GM19025 (cell line): ENCODE measurements at regions not wholly inside any gene's neighbourhood (a gene's known extent, or its start where the extent isn't known, plus 50 kb on each side); places are given as distances from the start of the nearest gene placed in this dataset.

ENCODE experiments used
- ATAC-seq: cut with Tn5 transposase; IDR thresholded peaks from one replicate; pipeline ENCODE4 v1.9.1; 2021; ENCODE audit warnings: mild to moderate bottlenecking, low read depth, moderate library complexity; ENCODE audit not compliant: unreplicated experiment

DNA sequence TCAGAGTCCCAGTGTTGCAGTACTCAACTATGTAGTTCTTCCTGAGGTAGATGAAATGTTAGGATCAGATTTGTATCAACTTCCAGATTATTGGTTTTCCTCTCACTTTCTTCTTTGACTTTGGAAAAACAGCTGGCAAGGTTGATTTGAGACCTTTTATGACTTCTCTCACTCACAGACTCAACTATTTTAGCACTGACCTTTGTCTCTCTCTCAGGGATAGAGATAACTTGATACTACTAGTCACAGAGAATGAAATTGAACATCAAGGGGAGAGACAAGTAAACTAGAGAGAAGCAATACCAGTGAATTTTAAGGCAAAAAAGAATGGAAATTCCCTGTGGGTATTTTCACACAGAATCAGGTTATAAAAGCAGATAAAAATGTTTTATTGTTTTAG is 159.7 kb upstream of the B3GALT2 start:
- no peak for ATAC-seq

DNA sequence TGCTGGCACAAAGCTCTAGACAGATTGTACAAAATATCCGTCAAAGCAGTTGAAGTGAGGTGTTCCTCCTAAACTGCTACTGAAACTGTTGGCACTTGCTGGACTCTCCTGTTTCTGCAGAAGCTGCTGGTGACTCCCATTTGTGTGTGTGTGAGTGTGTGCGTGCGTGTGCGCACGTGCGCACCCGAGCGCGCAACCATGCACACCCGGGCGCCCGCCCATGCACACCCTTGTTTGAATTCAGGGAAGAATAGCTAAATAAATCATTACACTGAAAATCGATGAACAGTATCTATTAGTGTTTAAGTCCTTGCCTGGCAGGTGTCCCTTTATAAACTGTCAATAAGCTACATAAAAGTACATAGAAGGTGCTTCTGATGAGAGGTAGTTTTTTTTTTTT is 156.4 kb upstream of the B3GALT2 start:
- ATAC-seq = no peak

GRCh38 chr1:193340331-193340730 is 153.9 kb upstream of the B3GALT2 start:
- no peak for ATAC-seq

GRCh38 chr1:193339401-193339800 is 153.0 kb upstream of the B3GALT2 start:
- no peak for ATAC-seq

- no peak for ATAC-seq
Measured at GRCh38 chr1:193338194-193338593, 151.8 kb upstream of the B3GALT2 start.

GRCh38 chr1:193335806-193336428 is 149.5 kb upstream of the B3GALT2 start:
- ATAC-seq = no peak

- no peak for ATAC-seq
Measured at GRCh38 chr1:193333166-193333565, 146.8 kb upstream of the B3GALT2 start.

DNA sequence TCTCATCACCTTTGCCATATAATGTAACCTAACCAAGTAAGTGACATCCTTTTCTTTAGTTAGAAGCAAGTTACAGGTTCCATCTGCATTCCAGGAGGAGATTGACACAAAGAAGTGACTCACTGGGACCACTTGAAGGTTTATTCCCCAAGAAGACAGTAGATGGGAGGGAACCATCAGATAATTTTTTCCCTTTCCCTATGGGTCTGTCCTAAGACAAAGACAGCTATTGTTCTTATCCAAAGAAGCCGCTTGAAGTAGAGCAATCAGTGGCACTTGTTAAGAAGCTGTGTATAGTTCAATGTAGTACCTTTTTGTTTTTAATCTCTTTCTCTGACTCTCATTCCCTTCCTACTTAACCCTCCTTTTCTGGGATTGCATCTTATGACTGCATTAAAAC is 139.9 kb upstream of the B3GALT2 start:
- no peak for ATAC-seq

GRCh38 chr1:193325771-193326170 is 139.4 kb upstream of the B3GALT2 start:
- ATAC-seq = no peak

DNA sequence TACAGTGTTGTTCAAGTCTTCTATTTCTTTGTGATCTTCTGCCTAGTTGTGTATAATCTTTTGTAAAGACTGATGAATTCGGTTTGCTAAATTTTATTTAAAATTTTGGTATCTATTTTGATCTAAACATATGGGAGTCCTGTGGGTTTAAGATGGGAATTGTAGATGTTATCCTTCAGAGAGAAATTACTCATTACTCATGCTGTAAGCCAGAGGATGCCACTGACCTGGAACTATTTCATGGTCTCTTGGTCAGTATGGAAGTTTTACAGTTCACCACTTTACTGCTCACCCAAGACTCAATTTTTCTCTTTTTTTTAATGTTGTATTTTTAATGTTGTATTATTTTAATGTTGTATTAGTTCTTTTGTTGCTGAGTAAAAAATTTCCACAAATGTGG is 138.6 kb upstream of the B3GALT2 start:
- no peak for ATAC-seq

- no peak for ATAC-seq
Measured at GRCh38 chr1:193322211-193322610, 135.8 kb upstream of the B3GALT2 start.

- no peak for ATAC-seq
Measured at GRCh38 chr1:193321242-193321840, 134.9 kb upstream of the B3GALT2 start.

- ATAC-seq = no peak
Measured at GRCh38 chr1:193320270-193320669, 133.9 kb upstream of the B3GALT2 start.

DNA sequence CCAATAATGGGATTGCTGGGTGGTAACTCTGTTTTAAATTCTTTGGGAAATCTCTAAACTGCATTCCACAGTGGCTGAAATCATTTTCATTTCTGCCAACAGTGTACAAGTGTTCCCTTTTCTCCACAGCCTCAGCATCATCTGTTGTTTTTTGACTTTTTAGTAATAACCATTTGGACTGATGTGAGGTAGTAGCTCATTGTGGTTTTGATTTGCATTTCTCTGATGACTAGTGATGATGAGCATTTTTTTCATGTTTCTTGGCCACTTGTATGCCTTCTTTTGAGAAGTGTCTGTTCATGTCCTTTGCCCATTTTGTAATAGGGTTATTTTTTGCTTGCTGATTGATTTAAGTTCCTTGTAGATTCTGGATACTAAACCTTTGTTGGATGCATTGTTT is 131.9 kb upstream of the B3GALT2 start:
- ATAC-seq = no peak

DNA sequence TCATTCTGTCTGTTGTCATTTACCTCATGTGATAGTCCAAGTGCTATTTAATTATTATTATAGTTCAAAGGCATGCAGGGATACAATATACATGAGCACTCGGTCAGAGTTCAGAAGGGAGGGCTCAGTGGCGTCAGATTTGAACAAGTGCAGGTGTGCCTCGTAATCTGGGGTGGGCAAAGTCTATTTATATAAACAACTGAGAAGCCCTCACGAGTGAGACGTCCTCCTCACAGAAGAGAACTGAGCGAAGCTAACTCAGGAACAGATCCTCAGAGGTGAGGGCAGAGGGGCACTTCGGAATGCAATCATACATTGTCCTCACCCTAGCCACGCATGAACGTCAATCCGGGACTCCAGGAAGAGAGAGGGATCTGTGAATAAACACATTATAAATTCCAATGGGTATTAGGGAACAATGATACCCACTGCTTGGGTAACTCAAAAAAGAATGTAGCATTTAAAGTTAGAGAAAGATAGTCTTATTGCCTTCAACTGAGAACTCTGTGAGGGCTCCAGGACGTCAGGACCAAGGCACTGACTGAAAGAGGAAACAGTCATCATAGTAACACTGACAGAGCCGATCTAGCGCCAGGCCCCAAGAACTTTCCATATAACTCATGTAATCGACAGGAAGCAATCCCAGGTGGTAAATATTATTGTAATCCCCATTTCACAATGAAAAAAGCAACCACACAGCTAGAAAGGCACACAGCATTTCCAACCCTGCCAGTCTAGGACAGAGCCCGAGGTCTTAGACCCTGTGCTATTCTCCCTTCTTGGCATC is 127.1 kb upstream of the B3GALT2 start:
- ATAC-seq = no peak

DNA sequence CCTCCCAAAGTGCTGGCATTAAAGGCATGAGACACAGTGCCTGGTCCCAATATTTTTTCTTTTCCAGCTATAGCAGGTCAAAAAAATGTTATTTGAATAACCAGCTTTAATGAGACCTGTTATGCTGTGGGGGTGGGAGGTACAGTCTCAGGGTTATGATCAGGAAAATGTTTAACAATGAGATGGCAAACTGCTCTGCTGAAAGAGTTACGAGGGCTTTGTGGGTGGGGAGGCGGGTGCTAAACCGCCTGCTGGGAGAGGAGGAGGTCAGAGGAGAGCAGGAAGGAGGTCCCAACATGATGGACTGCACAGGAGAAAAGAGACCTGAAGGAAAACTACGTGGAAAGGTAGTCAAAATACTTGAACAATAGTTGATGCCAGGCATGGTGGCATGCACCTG is 126.0 kb upstream of the B3GALT2 start:
- no peak for ATAC-seq

DNA sequence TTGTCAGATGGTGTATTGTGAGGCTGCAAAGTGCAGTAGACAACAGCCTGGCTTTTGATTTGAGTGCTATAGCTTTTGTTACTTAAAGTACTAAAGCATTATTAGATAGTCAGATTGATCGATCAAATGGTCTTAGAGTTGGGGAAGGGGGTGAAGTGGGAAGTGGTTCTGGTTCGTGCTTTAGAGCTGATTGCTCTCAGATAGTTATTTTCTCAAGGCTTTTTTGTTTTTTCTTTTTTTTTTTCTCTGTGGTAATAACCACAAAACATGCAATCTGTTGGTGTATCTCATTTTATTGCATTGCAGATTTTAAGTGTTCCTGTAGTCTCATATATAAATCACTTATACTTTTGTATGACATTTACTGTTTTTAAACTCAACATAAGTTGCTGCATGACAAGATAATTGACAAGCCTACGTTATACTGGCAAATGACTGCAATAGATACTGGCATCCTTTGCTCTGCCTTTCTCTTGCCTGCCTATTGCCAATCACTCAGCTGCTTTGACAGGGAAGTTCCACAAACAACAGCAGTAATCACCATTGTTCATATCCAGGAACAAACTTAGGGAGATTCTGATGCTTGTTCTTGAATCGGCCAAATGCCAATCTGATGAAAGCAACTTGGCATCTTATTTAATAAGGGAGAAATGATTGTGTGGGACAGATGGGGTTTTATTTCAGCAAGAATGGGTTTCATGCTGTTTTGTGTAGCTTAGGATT is 125.0 kb upstream of the B3GALT2 start:
- ATAC-seq = no peak

DNA sequence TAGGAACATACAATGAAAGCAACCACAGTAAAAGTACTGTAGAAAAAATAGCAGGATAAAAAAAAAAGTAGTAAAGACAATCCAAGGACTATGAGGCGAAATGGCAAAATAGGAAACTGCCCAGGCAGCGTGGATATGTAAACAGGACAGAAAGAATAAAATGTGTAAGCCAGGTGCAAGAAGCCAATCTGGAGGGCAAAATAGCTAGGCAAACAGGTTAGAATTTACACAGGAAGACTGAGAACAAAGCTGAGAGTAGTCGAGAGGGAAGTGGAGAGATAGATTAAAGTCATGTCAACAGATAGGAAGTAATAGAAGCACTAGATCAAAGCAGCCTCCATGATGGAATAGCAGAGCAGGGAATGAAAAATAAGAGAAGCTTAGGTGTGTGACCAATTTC is 124.2 kb upstream of the B3GALT2 start:
- no peak for ATAC-seq

- no peak for ATAC-seq
Measured at GRCh38 chr1:193309936-193310475, 123.6 kb upstream of the B3GALT2 start.

GRCh38 chr1:193308438-193308837 is 122.0 kb upstream of the B3GALT2 start:
- ATAC-seq = no peak

DNA sequence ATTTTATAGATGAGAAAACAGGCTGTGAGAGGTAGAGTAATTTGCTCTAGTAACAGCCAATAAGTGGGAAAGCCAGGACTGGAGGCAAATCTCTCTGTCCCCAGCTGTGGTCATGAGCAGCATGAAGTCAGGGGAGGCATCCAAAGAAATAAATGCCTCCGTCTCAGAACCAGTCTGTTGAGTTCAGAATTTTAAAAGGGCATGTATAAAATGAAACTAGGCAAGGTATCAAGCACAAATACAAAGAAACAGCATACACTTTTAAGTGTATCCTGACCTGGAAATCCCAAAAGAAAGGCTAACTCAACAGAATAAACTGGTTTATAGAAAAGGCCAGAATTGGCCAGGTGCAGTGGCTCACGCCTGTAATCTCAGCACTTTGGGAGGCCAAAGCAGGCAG is 120.0 kb upstream of the B3GALT2 start:
- no peak for ATAC-seq
